Ramos (cell line): ENCODE measurements at regions not wholly inside any gene's neighbourhood (a gene's known extent, or its start where the extent isn't known, plus 50 kb on each side); places are given as distances from the start of the nearest gene placed in this dataset.

Experiments used
- in situ Hi-C: fragments of 300-500 bp; cut with MboI; formaldehyde crosslinking; loops from one replicate; pipeline ENCODE4 v1.14.3; 2022; ENCODE audit warnings: low sequenced_read_pairs; ENCODE audit not compliant: unreplicated experiment

DNA sequence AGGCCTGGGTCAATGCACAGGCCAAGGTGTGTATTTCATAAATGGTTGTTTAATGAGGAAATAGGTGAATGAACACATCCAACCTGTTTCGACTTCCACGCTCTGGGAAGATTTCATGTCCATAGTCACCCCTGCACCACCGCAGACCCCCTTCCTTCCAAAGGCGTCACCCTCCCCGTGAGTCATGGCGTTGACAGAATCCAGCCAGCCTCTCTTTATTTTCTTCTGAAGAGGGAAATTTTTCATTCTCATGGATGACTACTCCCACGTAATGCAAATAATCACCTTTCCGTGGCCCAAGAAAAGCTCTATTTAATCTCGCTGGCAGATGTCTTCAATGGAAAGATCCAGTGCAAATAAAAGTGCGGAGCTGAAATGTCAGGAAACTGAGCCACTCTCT is 75.3 kb upstream of the FOXK1 start:
- in situ Hi-C loops: loop anchor here (25.0 kb wide), 2 partner anchors 156 to 481 kb away; no protein-coding TSS in a partner anchor

DNA sequence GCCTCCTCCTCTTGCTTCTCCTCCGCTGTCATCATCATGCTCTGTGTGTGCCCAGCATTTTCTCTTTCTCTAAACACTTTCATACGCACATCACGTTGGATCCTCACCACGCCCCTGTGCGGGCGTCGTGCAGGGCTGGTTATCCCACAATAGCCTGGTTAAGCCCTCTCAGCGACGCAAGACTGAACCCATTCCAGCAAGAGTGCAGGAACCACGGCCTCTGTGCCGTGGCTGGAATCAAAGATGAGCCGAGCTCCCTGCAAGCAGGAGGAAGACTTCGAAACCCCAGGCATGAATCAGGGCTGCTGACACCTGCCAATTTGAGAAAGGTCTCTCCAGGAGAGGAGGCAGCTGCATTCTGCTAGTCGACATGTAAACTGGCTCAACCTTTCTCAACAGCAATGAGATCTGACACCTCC is 74.8 kb upstream of the FOXK1 start:
- in situ Hi-C loops: loop anchor here (25.0 kb wide), 2 partner anchors 155 to 480 kb away; no protein-coding TSS in a partner anchor

DNA sequence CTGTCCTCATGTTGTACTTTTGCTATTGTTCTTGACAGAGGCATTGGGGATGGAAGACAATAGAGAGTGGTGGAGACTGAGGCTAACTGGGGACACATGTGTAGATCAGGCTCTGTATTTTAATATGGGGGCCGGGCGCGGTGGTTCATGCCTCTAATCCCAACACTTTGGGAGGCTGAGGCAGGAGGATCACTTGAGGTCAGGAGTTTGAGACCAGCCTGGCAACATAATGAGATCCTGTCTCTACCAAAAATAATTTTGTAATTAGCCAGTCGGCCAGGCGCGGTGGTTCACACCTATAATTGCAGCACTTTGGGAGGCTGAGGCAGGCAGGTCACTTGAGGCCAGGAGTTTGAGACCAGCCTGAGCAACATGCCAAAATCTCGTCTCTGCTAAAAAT is 72.5 kb upstream of the FOXK1 start:
- in situ Hi-C loops: loop anchor here (25.0 kb wide), 2 partner anchors 153 to 478 kb away; no protein-coding TSS in a partner anchor

DNA sequence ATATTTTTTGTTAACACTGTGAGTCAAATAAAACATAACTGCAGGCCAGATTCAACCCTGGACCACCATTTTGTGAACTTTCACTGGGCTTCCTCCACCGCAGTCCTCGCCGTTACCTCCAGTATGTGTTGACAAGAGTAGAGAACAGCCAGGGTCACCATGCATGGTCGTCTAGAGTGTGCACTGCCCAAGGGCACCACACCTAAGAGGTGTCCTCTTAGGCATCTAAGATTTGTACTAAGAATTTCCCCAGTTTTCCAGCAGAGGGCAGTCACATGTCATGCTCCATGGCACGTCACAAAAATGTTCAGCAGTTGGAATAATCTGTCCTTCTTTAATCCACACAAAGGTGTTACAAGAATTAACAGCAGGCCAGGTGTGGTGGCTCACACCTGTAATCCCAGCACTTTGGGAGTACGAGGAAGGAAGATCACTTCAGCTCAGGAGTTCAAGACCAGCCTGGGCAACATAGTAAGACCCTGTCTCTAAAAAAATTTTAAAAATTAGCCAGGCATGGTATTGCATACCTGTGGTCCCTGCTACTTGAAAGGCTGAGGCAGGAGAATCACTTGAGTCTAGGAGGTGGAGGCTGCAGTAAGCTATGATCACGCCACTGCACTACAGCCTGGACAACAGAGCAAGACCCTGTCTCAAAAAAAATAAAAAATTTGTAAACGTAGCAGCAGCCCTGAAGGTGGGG is 71.2 kb upstream of the FOXK1 start:
- in situ Hi-C loops: loop anchor here (25.0 kb wide), 2 partner anchors 151 to 476 kb away; no protein-coding TSS in a partner anchor

DNA sequence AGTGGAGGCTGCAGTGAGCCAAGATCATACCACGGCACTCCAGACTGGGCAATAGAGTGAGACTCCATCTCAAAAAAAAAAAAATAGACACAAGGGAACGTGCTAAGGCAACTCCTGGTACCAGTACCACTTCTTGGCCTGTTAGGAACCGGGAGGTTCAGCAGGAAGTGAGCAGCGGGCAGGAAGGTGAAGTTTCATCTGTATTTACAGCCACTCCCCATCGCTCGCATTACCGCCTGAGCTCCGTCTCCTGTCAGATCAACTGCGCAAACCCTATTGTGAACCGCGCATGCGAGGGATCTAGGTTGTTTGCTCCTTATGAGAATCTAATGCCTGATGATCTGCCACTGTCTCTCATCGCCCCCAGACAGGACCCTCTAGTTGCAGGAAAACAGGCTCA is 69.9 kb upstream of the FOXK1 start:
- in situ Hi-C loops: loop anchor here (25.0 kb wide), 2 partner anchors 150 to 475 kb away; no protein-coding TSS in a partner anchor

DNA sequence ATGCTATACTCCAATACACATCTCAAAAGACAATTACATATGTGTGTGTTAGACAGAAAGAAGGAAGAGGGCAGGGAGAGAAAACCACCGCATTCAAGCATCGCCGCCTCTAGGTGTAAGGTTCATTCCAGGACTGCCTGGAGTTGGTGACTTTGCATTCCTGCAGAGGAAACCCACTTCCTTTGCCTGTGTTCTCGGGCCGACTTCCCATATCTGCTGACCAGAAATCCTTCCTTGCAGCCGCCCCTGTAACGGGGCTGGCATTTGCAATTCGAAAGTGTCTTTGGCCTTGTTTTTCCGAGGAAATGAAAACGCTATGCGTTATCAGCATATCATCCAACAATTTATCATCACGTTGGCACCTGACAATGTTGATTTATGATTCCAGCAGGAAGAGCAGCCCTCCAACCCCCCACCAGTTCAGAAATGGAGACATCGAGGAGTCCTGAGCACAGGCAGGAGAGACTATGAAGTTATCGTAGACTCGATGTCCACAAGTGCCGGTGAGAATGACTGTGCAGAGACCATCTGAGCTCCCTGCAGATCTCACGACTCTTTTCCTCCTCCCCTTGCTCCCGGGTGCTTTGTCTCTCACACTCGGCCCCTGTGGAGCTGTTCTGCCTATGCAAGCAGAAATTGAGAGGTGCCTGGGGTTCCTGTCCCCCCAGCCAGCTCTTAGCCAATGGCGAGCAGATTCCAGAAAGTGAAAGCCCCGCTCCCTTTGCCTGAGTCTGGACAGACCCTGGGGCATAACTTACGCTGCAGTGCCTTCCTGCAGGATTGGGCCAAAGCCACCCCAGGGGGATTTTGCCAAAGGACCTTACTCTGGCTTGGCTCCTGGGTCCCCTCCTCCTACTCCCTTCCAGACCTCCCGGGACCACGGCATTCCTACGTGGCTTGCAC is 68.9 kb upstream of the FOXK1 start:
- in situ Hi-C loops: loop anchor here (25.0 kb wide), 2 partner anchors 149 to 474 kb away; no protein-coding TSS in a partner anchor

DNA sequence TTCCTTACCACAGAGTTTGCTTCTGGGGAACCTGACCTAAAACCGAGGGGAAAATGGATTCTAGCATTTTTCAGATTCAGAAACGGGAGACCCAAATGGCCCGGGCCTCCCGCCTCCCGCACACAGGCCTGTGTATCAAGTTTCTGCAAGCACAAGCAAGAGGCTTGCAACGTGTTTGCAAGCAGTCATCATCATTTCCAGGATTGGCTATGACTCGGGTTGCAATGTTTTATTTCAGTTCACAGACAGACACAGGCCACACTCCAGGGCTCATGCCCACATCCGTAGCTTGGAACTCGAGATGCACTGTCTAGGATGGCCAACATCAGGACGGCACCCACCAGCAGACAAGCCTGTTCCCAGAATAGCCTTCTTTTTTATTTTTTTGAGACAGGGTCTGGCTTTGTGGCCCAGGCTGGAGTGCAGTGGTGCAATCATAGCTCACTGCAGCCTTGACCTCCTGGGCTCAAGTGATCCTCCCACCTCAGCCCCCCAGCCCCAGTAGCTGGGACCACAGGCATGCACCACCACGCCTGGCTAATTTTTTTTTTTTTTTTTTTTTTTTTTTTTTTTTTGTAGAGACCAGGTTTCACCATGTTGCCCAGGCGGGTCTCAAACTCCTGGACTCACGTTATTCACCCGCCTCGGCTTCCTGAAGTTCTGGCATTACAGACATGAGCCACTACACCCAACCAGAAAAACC is 68.1 kb upstream of the FOXK1 start:
- in situ Hi-C loops: loop anchor here (25.0 kb wide), 2 partner anchors 148 to 473 kb away; no protein-coding TSS in a partner anchor

DNA sequence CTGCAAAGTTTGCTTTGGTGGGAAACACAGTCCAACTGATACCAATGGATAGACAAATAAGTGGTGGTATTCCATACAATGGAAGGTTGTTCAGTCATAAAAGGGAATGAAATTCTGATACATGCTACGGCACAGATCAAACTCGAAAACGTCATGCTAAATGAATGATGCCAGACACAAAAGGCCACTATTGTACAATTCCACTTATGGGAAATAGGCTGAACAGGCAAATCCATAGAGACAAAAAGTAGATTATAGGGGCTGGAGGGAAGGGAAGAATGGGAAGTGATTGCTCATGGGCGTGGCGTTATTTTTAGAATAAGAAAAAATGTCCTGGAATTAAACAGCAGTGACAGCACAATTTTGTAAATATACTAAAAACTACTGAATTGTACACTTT is 66.0 kb upstream of the FOXK1 start:
- in situ Hi-C loops: loop anchor here (25.0 kb wide), 2 partner anchors 146 to 471 kb away; no protein-coding TSS in a partner anchor

DNA sequence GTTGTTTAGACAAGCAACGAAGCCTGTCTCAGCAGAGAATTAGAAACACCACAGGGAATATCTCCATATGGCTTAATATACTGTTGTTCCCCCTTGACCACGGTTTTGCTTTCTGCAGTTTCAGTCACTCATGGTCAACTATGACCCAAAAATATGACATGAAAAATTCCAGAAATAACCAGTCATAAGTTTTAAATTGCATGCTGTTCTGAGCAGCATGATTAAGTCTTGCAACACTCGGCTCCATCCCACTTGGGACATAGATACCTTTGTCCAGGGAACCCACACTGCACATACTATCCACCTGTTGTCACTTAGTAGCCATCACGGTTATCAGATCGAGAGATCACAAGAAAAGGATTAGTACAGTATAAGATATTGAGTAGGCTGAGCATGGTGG is 60.7 kb upstream of the FOXK1 start:
- in situ Hi-C loops: loop anchor here (25.0 kb wide), 2 partner anchors 141 to 466 kb away; no protein-coding TSS in a partner anchor

DNA sequence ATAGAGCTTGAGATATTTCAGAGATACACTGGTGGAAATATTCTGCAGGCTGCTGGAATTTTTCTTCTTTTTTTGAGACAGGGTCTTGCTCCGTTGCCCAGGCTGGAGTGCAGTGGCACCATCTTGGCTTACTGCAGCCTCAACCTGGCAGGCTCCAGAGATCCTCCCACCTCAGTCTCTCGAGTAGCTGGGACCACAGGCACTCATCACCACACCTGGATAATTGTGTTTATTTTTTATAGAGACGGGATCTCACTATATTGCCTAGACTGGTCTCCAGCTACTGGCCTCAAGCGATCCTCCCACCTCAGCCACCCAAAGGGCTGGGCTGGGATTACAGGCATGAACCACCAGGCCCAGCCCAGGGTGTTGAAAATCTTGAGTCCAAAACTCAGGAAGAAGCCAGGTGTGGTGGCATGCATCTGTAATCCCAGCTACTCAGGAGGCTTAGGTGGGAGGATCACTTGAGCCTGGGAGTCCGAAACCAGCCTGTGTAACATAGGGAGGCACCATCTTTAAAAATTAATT is 55.7 kb upstream of the FOXK1 start:
- in situ Hi-C loops: no loop called here

DNA sequence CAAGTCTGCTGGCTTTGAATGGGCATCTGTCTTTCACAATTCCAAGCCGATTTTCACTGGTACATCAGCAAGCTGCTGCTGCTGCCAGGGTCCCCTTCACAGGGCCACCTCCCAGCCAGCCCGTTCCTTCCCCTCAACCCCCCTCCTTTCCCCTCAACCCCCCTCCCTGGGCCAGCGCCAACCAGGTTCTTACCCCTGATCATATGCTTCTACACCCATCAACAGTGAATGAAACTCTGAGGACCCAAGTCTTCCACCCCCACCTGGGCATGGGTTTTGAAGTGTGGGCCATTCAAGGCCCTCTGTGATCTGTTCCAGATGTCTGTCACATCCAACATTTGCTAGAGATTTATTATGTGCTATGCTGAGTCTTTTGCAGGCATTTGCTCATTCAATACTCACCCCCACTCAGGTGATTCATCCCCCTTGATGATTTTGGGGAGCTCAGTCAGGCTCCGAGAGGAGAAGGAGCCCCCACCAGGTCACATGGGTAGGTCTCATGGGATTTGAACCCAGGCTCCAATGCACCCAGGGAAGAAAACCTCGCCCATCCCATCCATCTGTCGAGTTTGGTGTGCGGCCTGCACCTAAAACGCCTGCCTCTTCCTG is 52.7 kb upstream of the FOXK1 start:
- in situ Hi-C loops: no loop called here

DNA sequence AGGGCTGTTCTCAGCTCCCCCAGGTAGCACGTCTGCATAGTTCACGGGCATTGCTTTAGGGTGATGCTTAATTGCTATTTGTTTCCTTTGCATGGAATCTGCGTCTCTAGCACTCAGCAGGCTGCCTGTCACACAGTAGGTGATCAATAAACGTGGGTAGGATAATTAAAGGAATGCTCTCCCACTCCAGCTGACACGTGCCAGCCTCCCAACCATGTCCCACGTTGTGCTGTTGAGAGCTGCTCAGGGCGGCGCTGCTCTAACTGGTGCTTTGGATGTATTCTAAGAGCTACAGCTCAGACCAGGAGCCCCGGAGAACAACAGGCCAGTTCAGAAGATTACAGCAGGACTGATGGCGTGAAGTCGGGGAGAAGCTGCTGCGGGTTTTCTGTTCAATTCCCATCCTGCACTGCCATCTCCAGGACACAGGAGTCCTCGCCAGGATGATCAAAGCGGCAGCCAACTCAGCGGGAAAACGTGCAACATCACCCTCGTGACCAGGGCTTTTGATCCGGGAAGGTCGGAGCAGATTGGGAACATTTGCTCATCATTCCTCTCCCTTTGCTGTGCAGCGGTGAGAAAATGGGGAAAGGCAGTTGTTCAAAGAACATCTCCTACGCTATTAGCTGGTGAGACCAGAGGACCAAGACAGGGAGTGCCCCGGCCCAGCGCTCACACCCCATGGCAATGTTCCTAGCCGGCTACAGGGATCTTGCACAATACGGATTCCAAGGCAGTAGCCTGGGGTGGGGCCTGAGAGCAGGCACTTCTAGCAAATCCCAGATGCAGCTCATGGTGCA is 50.5 kb upstream of the FOXK1 start:
- in situ Hi-C loops: no loop called here
